ENCODE measurements at regions not wholly inside any gene's neighbourhood (a gene's known extent, or its start where the extent isn't known, plus 50 kb on each side); places are given as distances from the start of the nearest gene placed in this dataset.

DNA sequence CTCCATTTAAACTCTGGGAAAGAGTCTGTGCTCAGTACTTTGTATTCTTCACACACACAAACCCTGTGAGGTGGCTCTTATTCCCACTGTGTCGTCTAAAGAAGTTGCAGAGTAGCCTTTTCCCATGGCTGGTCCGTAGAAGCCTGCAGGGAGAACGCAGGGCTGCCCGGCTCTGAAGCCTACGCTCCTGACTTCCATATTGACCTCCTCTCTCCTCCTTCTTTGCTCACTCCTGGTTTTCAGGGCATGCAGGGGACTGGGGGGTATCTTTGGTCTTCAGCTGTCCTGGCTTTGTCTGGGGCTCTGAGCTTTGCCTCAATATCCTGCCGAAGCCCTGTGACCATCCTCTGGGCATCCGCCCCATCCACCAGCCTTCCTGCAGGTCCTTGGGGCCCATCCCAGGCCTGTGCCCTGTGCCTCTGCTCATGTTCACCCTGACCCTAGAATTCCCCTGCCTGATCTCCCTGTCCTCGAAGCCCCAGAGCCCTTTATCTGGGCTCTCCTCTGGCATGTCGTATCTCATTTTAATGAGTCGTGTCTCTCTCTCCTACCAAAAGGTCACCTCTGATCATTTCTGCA is 83.8 kb upstream of the FSTL4 start:
- TF ChIP-seq, protein P1, sequence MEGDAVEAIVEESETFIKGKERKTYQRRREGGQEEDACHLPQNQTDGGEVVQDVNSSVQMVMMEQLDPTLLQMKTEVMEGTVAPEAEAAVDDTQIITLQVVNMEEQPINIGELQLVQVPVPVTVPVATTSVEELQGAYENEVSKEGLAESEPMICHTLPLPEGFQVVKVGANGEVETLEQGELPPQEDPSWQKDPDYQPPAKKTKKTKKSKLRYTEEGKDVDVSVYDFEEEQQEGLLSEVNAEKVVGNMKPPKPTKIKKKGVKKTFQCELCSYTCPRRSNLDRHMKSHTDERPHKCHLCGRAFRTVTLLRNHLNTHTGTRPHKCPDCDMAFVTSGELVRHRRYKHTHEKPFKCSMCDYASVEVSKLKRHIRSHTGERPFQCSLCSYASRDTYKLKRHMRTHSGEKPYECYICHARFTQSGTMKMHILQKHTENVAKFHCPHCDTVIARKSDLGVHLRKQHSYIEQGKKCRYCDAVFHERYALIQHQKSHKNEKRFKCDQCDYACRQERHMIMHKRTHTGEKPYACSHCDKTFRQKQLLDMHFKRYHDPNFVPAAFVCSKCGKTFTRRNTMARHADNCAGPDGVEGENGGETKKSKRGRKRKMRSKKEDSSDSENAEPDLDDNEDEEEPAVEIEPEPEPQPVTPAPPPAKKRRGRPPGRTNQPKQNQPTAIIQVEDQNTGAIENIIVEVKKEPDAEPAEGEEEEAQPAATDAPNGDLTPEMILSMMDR (IDR thresholded peaks at IDR 0.05; ENCODE audit: insufficient read depth, low read length) = no peak
- TF ChIP-seq, protein P2, sequence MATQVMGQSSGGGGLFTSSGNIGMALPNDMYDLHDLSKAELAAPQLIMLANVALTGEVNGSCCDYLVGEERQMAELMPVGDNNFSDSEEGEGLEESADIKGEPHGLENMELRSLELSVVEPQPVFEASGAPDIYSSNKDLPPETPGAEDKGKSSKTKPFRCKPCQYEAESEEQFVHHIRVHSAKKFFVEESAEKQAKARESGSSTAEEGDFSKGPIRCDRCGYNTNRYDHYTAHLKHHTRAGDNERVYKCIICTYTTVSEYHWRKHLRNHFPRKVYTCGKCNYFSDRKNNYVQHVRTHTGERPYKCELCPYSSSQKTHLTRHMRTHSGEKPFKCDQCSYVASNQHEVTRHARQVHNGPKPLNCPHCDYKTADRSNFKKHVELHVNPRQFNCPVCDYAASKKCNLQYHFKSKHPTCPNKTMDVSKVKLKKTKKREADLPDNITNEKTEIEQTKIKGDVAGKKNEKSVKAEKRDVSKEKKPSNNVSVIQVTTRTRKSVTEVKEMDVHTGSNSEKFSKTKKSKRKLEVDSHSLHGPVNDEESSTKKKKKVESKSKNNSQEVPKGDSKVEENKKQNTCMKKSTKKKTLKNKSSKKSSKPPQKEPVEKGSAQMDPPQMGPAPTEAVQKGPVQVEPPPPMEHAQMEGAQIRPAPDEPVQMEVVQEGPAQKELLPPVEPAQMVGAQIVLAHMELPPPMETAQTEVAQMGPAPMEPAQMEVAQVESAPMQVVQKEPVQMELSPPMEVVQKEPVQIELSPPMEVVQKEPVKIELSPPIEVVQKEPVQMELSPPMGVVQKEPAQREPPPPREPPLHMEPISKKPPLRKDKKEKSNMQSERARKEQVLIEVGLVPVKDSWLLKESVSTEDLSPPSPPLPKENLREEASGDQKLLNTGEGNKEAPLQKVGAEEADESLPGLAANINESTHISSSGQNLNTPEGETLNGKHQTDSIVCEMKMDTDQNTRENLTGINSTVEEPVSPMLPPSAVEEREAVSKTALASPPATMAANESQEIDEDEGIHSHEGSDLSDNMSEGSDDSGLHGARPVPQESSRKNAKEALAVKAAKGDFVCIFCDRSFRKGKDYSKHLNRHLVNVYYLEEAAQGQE (IDR thresholded peaks at IDR 0.05; ENCODE audit: insufficient replicate concordance, low read depth) = no peak

Data from HL-60 (cell line).